ENCODE measurements at regions not wholly inside any gene's neighbourhood (a gene's known extent, or its start where the extent isn't known, plus 50 kb on each side); places are given as distances from the start of the nearest gene placed in this dataset.

DNA sequence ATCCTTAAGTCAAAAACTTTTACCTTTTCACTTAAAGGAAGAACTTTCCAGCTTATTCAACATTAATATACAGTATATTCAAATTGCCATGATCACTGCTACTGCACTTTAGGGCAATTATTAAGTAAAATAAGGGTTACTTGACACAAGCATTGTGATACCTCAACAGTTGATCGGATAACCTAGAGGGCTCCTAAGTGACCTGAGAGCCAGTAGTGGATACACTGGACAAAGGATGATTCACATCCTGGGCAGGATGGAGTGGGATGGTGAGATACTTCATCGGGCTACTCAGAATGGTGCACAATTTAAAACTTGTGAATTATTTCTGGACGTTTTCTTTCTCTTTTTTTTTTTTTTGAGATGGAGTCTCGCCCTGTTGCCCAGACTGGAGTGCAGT lies 54.5 kb upstream of the PPM1J start:
- Mint-ChIP-seq H3K4me3 (no peak overlapping the region), H3K27ac (no peak overlapping the region), H3K27me3 (peaks cover 17% of the 10 kb centered on the region), H3K9me3 (no peaks in the 10 kb centered on the region), H3K36me3 (ENCODE audit: low read depth) (no peaks in the 10 kb centered on the region), H3K4me1 (ENCODE audit: low read depth) (no peaks in the 10 kb centered on the region)
- CTCF ChIA-PET, result no interaction called here
- Histone ChIP-seq H3K36me3 (ENCODE audit: insufficient read depth, low read length) (no peaks in the 10 kb centered on the region), H3K27me3 (ENCODE audit: control insufficient read depth in 1 of 2, insufficient read depth in 2 of 2, low read length in 2 of 2) (no peaks in the 10 kb centered on the region), H3K9me3 (ENCODE audit: control insufficient read depth in 1 of 2, insufficient read depth in 1 of 2, low read length in 2 of 2) (no peaks in the 10 kb centered on the region), H3K4me1 (ENCODE audit: insufficient read depth, low read length) (no peaks in the 10 kb centered on the region), H3K4me3 (ENCODE audit: low read length) (no peak overlapping the region), H3K27ac (ENCODE audit: low read depth in 1 of 2, low read length in 2 of 2) (no peak overlapping the region)
- intact Hi-C loops (cut with DNase I, micrococcal nuclease), result no loop called here
- POLR2A ChIA-PET, result no interaction called here
- DNase-seq (no peak), ATAC-seq (ENCODE audit: poor library complexity) (no peak)
- TF ChIP-seq, protein P1, sequence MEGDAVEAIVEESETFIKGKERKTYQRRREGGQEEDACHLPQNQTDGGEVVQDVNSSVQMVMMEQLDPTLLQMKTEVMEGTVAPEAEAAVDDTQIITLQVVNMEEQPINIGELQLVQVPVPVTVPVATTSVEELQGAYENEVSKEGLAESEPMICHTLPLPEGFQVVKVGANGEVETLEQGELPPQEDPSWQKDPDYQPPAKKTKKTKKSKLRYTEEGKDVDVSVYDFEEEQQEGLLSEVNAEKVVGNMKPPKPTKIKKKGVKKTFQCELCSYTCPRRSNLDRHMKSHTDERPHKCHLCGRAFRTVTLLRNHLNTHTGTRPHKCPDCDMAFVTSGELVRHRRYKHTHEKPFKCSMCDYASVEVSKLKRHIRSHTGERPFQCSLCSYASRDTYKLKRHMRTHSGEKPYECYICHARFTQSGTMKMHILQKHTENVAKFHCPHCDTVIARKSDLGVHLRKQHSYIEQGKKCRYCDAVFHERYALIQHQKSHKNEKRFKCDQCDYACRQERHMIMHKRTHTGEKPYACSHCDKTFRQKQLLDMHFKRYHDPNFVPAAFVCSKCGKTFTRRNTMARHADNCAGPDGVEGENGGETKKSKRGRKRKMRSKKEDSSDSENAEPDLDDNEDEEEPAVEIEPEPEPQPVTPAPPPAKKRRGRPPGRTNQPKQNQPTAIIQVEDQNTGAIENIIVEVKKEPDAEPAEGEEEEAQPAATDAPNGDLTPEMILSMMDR (IDR thresholded peaks at IDR 0.05), result no peak

DNA sequence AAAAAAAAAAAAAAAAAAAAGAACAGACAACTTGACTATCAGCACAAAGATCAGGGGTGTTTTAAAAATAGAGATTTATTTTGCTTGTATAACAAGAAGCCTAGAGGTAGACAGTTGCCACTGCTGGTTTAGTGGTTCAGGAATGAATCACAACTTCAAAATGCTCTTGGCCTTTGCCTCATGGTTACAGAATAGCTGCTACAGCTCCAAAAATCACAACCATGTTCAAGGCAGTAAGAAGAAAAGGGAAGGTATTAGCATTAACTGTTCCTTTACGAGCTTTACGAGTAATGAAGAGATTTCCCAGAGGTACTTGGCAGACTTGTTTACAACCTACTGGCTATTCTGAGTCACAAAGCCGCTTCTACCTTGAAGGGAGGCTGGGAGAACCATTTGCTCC lies 52.5 kb upstream of the PPM1J start:
- Mint-ChIP-seq H3K9me3 (no peaks in the 10 kb centered on the region), H3K4me1 (ENCODE audit: low read depth) (no peaks in the 10 kb centered on the region), H3K27ac (no peak overlapping the region), H3K36me3 (ENCODE audit: low read depth) (no peaks in the 10 kb centered on the region), H3K27me3 (peaks cover 20% of the 10 kb centered on the region), H3K4me3 (no peak overlapping the region)
- no peak overlapping the region for H3K4me3 ChIP-seq (ENCODE audit: low read length)
- no peaks in the 10 kb centered on the region for H3K9me3 ChIP-seq (ENCODE audit: control insufficient read depth in 1 of 2, insufficient read depth in 1 of 2, low read length in 2 of 2)
- H3K27ac ChIP-seq (ENCODE audit: low read depth in 1 of 2, low read length in 2 of 2), result no peak overlapping the region
- intact Hi-C loops (cut with DNase I, micrococcal nuclease), result no loop called here
- H3K4me1 ChIP-seq (ENCODE audit: insufficient read depth, low read length), result no peaks in the 10 kb centered on the region
- ChIA-PET POLR2A (no interaction called here), CTCF (no interaction called here)
- H3K27me3 ChIP-seq (ENCODE audit: control insufficient read depth in 1 of 2, insufficient read depth in 2 of 2, low read length in 2 of 2), result no peaks in the 10 kb centered on the region
- TF ChIP-seq, protein P1 (IDR thresholded peaks at IDR 0.05), result no peak
- no peaks in the 10 kb centered on the region for H3K36me3 ChIP-seq (ENCODE audit: insufficient read depth, low read length)
- no peak for ATAC-seq (ENCODE audit: poor library complexity)
- no peak for DNase-seq

All from CD4-positive, alpha-beta T cell (primary cell).